Esophagus muscularis mucosa (tissue), 4 donors: ENCODE measurements at regions not wholly inside any gene's neighbourhood (a gene's known extent, or its start where the extent isn't known, plus 50 kb on each side); places are given as distances from the start of the nearest gene placed in this dataset.

Experiments used
- CTCF ChIP-seq, 3 experiments: fragments of 200-600 bp in 2 of 3; fragments of 450-650 bp in 1 of 3; sonication (generic) in 2 of 3; IDR thresholded peaks; one replicate each; pipeline ENCODE4 v1.5.1; 2017 to 2019; ENCODE audit warnings: antibody characterized with exemption in 3 of 3, mild to moderate bottlenecking in 2 of 3, moderate library complexity in 1 of 3
- EP300 ChIP-seq: sonication (generic); formaldehyde crosslinking; IDR thresholded peaks from one replicate; pipeline ENCODE4 v1.6.1; 2017; ENCODE audit warnings: antibody characterized with exemption
- POLR2A ChIP-seq: fragments of 450-650 bp; IDR thresholded peaks from one replicate; pipeline ENCODE4 v1.6.1; 2017; ENCODE audit warnings: antibody characterized with exemption, moderate library complexity, mild to moderate bottlenecking, low read depth
- POLR2AphosphoS5 ChIP-seq, 2 donors: sonication (generic); formaldehyde crosslinking; IDR thresholded peaks; one replicate each; pipeline ENCODE4 v1.6.1; 2017; ENCODE audit warnings: antibody characterized with exemption in 2 of 2

- TF ChIP-seq CTCF (IDR thresholded peaks at IDR 0.05) (no peak), POLR2AphosphoS5 (IDR thresholded peaks at IDR 0.05) (no peak), POLR2A (no peak), EP300 (no peak)
These were observed 51.3 kb upstream of the SAMD3 start for GRCh38 chr6:130274007-130274406.
